GM19463 (cell line): ENCODE measurements at regions not wholly inside any gene's neighbourhood (a gene's known extent, or its start where the extent isn't known, plus 50 kb on each side); places are given as distances from the start of the nearest gene placed in this dataset.

Source experiments
- ATAC-seq: cut with Tn5 transposase; IDR thresholded peaks from one replicate; pipeline ENCODE4 v1.9.1; 2021; ENCODE audit warnings: mild to moderate bottlenecking, moderate library complexity; ENCODE audit not compliant: unreplicated experiment

GRCh38 chr3:150172356-150172755, 201.7 kb upstream of the PFN2 start:
- ATAC-seq = no peak

- no peak for ATAC-seq
Observed at GRCh38 chr3:150170852-150171520, 200.3 kb upstream of the PFN2 start.

GRCh38 chr3:150169330-150169940, 198.7 kb upstream of the PFN2 start:
- ATAC-seq = no peak

GRCh38 chr3:150168698-150169097, 198.0 kb upstream of the PFN2 start:
- no peak for ATAC-seq

GRCh38 chr3:150165396-150166094, 194.8 kb upstream of the PFN2 start:
- ATAC-seq = no peak

GRCh38 chr3:150161011-150161410, 190.3 kb upstream of the PFN2 start:
- no peak for ATAC-seq

- no peak for ATAC-seq
Observed at GRCh38 chr3:150158943-150159625, 188.4 kb upstream of the PFN2 start.

- no peak for ATAC-seq
Observed at GRCh38 chr3:150152567-150152966, 181.9 kb upstream of the PFN2 start.

GRCh38 chr3:150150633-150151032, 179.9 kb upstream of the PFN2 start:
- no peak for ATAC-seq

- no peak for ATAC-seq
Observed at GRCh38 chr3:150149651-150150051, 179.0 kb upstream of the PFN2 start.

- no peak for ATAC-seq
Observed at GRCh38 chr3:150148227-150148626, 177.5 kb upstream of the PFN2 start.

- ATAC-seq = no peak
Observed at GRCh38 chr3:150147776-150148175, 177.1 kb upstream of the PFN2 start.

GRCh38 chr3:150146991-150147761, 176.5 kb upstream of the PFN2 start:
- peak; percentile 87 for ATAC-seq

- ATAC-seq = no peak
Observed at GRCh38 chr3:150145659-150146058, 175.0 kb upstream of the PFN2 start.

GRCh38 chr3:150144191-150144708, 173.6 kb upstream of the PFN2 start:
- no peak for ATAC-seq

- ATAC-seq = no peak
Observed at GRCh38 chr3:150142936-150143335, 172.2 kb upstream of the PFN2 start.

- no peak for ATAC-seq
Observed at GRCh38 chr3:150141790-150142326, 171.2 kb upstream of the PFN2 start.

- ATAC-seq = no peak
Observed at GRCh38 chr3:150140614-150141321, 170.1 kb upstream of the PFN2 start.

GRCh38 chr3:150138824-150139223, 168.1 kb upstream of the PFN2 start:
- no peak for ATAC-seq

- ATAC-seq = no peak
Observed at GRCh38 chr3:150136242-150136641, 165.5 kb upstream of the PFN2 start.
